OCI-M1 (cell line): ENCODE measurements at regions not wholly inside any gene's neighbourhood (a gene's known extent, or its start where the extent isn't known, plus 50 kb on each side); places are given as distances from the start of the nearest gene placed in this dataset.
"Not testable (repeated sequence)": the region's sequence is repeated elsewhere in the genome, so short reads cannot be mapped to it uniquely, and the experiment has no call there.

Source experiments
- DNase-seq: peaks from one replicate; lab custom pipeline; 2025; lab: John Stamatoyannopoulos, UW

DNA sequence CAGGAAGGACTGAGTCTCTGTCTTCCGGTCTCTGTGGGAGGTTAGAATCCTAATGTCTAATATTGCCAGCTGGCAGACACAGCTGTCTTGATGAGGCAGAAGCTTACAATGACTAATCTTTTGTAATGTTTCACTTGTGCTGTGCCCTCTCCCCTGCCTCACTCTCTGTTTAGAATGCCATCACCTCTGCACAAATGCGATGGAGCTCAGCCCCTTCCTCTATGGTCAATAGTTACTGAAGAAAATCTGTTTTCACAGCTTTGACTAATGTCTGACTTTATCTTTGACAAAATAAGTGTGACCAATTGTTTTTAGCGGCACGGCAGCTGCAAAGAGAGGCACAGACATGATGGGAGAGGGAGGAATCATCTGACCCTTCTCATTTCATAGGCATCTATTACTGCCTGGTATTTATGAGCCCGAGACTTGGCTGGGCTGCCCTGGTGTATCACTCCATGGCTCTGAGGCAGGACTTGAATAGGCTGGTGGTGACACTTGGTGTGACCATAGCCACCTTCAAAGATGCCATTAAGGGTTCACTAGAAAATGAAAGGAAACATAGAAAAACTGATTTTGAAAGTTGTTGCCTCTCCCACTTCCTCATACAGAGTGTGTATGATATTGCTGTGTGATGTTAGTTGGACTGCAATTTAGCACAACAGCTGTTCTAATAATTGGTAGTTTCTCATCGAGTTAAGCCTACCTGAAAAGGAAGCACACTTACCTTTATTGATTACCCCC is 163.2 kb upstream of the NBPF11 start:
- peak; percentile 26 for DNase-seq

DNA sequence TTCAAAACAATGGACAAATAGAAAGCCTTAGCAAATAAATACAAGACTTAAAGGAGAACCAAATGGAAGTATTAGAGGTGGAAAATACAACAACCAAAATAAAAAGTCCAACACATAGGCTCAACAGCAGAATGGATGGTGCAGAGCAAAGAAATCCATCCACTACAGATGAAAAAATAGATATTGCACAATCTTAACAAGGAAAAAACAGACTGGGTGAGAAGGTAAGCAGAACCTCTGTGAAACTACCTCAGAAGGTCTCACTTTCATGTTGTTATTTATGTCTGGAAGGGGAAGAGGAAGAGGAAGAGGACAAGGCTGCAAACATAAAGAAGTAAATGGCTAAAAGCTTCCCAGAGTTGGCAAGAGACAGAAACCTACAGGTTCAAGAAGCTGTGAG is 158.7 kb upstream of the NBPF11 start:
- DNase-seq: no peak

DNA sequence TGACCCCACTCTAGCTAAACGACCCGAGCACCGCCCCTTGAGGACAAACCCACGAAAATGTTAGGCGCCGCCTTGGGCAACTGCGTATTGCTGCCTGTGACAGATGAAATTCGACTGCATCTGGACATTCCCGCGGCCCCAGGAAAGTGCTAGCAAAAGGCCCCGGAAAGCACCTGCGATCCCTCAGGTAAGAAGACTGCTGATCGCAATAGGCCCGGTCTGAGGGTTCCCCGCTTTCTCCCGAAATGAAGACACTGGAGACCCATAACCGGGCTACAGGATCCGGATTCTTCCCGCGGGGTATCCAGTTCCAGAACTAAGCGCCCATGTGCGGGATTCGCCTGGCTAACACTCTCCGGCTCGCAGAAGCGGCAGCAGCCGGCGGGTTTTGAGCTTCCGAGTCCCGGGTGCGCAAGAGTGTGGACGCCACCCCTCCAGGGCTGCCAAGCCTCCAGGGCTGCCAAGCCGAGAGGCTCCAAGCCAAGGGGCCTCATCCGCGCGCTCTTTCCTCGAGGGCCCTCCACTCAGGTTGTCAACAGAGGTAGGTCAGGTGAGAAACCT is 157.9 kb upstream of the NBPF11 start:
- DNase-seq: no peak

DNA sequence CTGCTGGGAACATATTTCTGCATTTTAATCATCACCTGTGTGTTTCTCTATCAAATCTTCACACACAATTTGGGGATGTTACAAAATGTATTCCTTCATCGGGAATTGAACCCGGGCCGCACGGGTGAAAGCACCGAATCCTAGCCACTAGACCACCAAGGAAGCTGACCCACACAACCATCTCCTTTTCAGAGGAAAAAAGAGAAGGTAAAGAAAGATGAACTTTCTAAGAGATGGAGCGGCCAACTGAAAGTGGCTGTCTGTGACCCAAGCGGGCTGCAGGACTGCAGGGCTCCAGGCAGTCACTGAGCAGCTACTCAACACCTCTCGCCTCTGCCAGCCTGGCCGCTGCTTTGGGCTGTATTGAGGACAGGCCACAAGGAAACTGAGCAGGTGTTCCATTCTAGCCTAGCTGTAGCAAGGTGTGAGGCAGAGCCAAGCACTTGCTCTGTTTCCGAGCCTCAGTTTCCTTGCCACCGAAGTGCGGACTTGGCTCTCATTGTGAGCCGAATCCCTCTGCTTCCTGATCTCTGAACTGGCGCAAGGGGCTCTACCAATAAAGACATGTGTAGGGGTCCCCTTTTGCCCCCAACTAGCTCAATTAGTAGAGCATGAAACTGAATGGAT is 156.9 kb upstream of the NBPF11 start:
- peak; percentile 35 for DNase-seq

DNA sequence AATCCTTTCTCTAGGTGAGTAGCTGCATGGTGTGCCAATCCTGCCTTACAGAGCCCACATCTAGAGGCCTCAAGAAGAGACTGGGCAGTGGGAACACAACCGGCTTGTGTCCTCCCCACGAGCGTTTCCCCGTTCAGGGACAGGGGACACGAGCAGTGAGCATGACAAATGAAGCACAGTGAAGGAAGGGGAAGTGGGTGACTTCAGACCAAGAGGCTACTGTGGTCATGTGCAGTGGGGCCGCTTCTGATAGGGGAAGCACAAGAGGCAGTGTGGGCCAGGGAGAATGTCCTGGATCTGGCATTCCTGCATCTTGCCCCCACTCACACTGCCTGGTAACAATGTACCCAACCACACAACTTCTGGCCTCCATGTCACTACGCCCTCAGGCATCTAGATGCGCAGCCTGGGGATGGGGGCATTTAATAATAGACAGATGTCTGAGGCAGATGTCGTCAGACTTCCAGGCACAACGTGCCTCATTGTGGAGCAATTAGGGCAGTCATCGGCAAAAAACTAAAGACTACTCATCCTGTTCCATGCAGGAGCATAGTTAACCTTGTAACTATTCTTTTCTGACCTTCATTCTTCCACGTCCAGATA is 155.6 kb upstream of the NBPF11 start:
- DNase-seq: peak; percentile 54

GRCh38 chr1:148304935-148305334 is 152.9 kb upstream of the NBPF11 start:
- not testable (repeated sequence) for DNase-seq

- DNase-seq: not testable (repeated sequence)
Observed at GRCh38 chr1:148302586-148303364, 150.7 kb upstream of the NBPF11 start.

GRCh38 chr1:148297852-148298251 is 145.8 kb upstream of the NBPF11 start:
- DNase-seq: peak; percentile 75

DNA sequence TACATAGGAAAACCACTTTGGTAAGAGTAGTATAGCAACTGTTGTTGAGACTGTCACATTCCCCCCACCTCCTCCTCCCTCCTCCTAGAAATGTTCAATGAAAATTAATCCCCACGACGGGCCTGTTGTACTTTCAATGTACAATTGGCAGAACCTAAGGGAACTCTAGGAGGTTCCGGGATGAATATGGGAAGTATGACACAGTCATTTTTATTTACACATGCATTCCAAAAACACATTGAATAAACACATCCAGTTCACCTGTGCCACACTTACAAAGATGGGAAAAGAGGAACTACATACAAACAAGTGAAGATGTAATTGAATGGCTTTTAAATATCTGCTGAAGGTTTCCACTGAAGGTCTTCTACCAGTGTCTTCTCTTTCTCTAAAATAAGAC is 144.4 kb upstream of the NBPF11 start:
- DNase-seq: peak; percentile 42

DNA sequence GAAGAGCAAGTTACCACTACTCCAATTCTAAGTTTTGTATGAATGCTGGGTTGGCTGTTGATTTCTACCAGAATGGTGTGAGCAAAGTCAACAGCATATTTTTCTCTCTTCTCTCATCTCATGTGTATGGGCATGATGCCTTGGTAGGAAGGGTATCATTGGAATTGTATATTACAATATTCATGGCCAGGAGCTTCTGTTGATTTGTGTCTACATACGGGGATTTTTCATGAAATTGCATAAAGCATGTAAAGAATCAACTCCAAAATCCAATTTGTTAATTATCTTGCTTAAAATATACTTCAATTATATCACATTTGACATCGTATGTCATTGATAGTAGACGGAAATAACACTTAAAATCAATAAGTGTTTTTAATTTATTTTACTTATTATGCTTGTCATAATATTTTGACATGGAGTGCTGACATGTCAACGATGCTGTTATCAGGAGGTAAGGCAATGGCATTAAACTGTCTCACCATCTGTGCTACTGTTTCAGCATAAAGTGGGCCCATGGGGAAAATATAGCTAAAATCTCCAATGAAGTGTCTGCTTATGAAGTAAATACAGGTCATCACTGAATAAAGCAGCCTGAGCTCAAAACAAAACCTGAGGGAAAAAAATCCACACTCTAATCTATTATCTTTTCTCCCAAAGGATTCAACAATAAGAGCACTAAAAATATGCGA is 142.2 kb upstream of the NBPF11 start:
- no peak for DNase-seq

DNA sequence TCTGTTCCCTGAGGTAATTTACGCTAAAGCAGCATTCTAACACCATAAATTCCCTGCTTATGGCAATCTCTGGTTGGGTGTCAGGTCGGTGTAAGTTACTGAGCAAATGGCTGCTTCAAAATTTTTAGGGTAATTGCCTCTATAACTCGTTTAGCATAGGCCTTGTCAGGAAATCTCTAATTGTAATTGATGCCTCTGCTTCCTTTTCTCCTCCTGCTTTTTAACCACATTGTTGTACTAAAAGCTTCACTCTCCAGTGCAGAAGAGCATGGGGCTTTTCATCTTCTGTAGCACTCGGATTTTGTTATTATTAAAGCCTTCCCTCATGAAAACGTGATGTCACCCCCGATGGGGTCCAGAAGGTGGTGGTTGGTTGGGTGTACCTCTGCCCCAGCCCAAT is 141.6 kb upstream of the NBPF11 start:
- no peak for DNase-seq

DNA sequence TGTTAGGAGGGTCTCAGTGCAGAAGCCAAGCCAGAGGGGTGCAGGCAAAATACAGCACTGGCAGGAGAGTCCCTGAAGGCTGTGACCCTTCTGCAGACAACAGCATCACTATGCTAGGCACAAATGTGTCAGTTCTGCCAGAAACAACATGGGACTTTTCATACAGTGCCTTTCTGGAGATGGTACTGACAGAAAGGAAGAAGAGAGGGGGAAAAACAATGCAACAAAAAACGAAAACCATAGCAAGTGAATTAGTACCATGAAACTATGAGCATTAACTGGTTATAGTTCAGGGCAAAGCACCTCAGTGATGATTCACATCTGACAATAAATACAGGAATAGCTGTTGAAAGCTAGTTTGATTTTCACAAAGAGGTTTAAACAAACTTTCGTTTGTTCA is 140.8 kb upstream of the NBPF11 start:
- DNase-seq: no peak

DNA sequence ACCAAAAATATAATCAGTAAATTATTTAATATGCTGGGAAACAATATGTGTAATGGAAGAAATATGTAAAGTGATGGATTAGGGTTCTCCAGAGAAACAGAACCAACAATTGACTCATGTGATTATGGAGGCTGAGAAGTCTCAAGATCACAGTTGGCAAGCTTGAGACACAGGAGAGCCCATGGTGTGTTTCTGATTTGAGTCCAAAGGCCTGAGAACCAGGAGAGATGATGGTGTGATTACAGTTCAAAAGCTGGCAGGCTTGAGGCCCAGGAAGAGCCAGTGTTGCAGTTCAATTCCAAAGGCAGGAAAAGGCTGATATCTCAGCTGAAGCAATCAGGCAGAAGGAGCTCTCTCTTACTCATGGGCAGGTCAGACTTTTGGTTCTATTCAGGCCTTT is 138.8 kb upstream of the NBPF11 start:
- DNase-seq: no peak

DNA sequence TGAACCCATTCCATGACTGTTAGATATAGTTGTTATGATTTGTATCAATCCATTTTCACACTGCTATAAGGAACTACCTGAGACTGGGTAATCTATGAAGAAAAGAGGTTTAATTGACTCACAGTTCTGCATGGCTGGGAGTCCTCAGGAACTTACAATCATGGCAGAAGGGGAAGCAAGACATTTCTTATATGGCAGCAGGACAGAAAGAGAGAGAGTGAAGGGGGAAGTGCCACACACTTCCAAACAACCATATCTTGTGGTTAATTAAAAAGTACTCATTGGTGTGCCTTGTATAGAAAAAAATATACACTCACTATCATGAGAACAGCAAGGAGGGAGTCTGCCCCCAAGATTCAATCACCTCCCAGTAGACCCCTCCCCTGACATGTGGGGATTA is 137.6 kb upstream of the NBPF11 start:
- peak; percentile 26 for DNase-seq

- peak; percentile 83 for DNase-seq
Observed at GRCh38 chr1:148285946-148286345, 133.9 kb upstream of the NBPF11 start.

GRCh38 chr1:148280831-148281572 is 128.9 kb upstream of the NBPF11 start:
- not testable (repeated sequence) for DNase-seq

DNA sequence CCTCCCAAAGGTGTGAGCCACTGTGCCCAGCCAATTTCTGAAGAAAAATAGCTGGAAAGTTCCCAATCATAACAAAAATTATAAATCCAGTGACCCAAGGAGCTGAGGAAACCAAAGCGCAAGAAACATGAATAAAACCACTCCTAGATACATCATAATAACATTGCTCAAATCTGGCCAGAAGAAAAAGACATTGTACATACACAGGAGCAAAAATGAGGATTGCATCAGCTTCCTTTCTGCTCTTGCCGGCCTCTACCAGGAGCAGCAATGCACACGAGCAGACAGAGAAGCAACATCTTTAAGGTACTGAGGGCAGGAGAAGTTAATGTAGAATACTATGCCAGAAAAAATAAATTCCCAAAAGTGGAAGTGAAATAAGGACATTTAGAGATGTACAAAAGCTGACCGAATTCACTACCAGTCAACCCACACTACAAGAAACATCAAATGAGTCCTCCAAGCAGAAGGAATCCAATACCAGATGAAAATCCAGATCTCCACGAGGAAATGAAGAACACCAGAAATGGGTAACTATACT is 127.0 kb upstream of the NBPF11 start:
- DNase-seq: peak; percentile 76

DNA sequence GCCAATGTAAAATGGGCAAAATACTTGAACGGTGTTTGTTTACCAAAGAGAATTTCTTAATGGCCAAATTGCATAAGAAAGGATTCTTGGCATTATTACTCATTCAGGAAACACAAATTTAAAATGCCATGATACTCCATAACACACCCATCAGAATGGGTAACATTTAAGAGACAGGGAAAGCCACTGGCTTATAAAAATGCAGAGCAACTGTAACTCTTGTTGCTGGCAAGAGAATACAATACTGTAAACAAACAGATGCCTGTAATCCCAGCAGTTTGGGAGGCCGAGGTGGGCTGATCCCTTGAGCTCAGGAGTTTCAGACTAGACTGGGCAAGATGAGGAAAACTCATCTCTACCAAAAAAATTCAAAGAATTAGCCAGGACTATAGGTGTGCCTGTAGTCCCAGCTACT is 125.8 kb upstream of the NBPF11 start:
- DNase-seq: not testable (repeated sequence)

- DNase-seq: not testable (repeated sequence)
Observed at GRCh38 chr1:148267066-148267465, 115.0 kb upstream of the NBPF11 start.
